GM19351 (cell line): ENCODE measurements at regions not wholly inside any gene's neighbourhood (a gene's known extent, or its start where the extent isn't known, plus 50 kb on each side); places are given as distances from the start of the nearest gene placed in this dataset.
"Not testable (repeated sequence)": the region's sequence is repeated elsewhere in the genome, so short reads cannot be mapped to it uniquely, and the experiment has no call there.

Experiments used
- ATAC-seq: cut with Tn5 transposase; IDR thresholded peaks from one replicate; pipeline ENCODE4 v1.9.1; 2021; ENCODE audit warnings: mild to moderate bottlenecking, moderate library complexity; ENCODE audit not compliant: unreplicated experiment

DNA sequence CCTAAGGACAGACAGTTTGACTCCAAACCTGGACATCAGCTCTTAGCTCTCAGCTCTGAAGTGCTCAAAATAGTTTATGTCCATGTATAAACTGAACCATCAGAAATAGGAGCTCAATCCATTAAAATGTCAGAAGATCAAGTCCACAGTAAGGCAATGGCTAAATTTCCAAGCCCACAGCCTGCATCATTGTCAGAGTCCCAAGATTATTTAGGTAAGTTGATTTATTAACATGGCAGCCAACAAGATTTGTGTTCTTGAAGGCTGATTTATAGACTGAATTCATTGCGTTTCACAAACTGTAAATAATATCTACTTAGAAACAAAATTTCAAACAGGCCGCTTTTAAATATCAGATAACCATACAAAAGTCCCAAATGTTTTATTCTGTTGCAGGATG lies 286.5 kb upstream of the ADGRL3 start:
- ATAC-seq: no peak

DNA sequence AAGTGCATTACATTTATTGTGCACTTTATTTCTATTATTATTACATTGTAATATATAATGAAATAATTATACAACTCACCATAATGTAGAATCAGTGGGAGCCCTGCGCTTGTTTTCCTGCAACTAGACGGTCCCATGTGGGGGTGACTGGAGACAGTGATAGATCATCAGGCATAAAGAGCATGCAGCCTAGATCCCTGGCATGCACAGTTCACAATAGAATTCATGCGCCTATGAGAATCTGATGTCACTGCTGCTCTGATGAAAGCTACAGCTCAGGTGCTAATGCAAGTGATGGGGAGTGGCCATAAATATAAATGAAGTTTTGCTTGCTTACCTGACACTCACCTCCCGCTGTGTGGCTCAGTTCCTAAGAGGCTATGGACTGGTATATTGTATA lies 278.4 kb upstream of the ADGRL3 start:
- not testable (repeated sequence) for ATAC-seq

DNA sequence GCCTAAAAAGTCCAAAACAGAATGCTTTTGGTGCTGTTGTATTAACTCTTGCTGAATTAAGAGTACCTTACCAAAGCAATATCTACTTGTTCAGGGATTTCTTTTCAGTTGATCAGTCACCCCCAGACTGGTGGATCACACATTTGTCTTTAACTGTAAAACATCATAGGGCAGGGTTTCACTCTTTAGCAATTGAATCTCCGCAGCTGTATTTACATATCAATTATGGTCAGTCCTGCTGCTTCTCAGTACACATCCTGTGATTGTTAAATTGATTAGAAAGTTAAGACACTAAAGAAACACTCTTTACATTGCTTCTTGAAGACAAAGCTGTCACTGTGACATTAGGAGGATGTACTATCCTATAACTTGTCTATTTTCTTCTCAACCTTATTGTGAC lies 277.1 kb upstream of the ADGRL3 start:
- no peak for ATAC-seq

DNA sequence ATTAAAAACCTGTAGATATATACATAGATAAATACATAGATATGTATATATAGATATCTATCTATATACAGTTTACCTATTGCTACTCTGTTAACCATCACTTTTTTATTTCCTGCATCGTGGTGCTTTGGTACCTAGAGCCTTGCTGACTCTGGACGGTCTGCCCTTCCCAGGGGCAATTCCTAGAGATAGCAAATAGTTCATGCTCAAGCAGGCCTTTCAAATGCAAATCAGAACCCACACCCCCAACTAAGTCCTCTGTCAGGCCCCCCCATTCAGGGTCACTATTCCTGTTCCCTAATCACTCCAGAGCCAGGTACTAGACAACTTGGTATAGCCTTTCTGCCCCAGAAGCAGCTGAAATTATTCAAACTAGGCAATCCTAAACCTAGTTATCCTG lies 273.5 kb upstream of the ADGRL3 start:
- ATAC-seq: no peak

DNA sequence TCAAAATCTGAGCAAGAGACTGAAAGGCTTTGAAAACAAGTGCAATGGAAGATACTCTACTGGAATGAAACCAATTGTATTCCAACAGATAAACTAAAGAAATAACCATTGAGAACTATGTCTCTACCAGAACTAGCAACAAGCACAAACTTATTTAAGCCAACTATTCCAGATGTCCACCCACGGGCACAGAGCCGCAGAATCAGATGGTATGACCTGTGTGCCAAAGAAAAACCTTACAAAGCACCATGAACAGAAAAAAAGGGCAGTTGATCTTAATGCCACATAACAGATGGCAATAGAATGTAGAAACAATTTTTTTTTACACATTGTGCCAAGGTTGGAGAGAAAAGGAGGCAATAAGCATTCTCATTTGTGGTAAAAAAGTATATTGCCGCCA lies 269.3 kb upstream of the ADGRL3 start:
- no peak for ATAC-seq

DNA sequence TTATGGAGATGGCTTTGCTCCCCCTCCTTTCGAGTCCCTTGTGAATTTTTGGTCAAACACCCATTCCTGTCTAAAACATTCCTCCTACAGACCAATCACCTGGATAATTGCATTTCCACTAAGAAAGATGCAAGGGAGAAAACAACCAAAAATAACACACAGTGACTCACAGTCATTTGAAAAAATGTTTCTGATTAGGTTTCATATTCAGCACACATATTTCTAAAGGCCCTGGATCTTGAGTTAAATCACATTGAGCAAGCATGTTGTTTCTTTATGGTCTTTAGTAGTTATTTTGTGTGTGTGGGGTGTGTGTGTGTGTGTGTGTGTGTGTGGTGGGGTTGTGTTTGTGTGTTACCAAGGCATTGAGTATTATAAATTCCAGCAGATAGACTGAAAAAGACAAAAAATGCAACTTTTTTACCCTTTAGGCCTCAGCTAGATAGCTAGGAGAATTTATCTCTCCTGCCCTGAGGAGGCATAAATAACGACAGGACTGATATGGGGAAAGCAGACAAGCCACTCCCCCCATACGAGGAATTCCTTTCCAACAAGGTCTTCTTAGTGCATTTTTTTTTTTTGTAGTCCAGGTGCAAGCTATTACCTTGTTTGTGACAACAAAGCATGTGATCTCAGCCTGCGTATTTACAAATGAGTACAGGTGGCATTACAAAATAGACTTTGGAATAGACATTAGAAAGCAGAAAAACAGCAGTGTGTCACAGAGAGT lies 265.4 kb upstream of the ADGRL3 start:
- ATAC-seq: no peak

DNA sequence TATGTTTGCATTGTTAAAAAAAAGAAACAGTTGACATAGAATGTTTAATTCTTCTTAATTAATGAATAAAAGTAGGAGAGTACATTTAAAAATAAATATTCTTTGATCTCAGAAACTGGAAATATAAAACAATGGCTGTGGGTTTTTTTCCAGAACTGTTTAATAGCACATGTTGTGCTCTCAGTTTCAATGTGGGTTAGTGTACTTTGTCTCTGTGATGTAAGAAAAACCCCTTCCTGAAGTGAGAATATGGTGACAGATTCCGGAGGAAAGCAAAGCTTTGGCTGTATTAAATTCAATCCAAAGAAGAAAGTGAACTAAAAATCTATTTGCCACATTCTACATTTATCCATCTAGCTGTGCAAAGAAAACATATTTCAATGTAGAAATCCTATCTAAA lies 261.9 kb upstream of the ADGRL3 start:
- ATAC-seq: no peak

DNA sequence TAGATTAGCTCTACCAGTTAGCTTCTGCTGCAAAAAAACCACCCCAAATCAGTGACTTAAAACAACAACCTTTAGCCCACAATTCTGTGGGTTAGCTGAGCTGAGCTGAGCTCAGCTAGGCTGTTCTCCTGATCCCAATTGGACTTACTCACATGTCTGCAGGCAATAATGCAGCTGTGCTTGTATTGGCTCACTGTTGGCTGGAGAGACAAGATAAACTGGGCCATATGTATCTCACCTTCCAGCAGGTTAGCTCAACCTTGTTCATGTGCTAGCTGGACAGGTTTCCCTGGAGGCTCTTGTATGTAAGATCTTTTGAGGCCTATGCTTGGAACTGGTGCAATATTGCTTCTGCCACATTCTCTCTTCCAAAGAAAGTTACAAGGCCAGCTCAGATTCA lies 261.5 kb upstream of the ADGRL3 start:
- ATAC-seq: no peak

DNA sequence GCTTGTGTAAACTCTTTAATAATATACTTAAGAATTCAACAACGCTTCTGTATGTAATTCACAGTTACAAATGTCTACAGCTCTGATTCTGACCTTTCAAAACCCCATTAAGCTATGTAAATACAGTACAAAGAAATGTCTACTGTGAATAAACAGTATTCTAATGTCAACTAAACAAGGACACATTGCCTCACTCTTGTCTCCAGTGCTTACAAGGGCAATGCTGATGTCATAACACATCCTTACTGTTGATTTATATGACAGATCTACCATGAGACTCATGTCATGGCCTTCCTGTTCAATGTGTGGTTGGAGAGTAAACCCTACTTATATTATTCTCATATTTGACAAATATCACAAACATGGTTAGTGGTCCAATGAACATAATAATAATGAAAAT lies 256.1 kb upstream of the ADGRL3 start:
- no peak for ATAC-seq

DNA sequence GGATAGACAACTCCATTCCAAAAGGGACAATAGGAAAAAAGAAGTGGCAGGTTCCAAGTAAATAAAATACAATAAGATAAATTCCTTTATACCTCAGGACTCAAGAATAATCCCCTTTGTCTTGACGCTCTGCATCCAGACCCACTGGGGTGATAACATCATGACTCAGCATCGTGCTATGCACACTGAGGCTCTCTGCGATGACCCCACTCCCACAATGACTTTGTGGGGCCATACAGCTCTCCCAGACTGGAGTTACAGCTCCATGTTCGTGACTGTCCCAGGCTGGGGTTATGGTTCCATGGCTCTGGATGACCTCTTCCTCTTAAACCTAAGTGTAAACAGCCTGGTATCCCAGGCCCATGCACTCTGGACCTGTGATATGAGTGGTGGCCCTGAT lies 254.5 kb upstream of the ADGRL3 start:
- ATAC-seq: no peak

DNA sequence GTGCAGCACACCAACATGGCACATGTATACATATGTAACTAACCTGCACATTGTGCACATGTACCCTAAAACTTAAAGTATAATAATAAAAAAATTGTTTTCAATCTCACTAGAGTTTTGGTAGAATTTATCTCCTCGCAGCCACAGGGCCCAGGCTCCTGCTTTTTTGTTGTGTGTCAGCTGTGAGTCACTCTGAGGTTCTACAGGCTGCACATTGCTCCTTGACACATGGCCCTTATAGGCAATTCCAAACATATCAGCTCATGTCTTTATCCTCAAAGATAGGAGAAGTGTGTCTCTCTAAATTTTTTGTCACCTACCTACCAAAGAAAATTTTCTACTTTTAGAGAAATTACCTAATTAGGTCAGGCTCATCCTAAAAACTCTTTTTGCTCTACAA lies 252.1 kb upstream of the ADGRL3 start:
- no peak for ATAC-seq

DNA sequence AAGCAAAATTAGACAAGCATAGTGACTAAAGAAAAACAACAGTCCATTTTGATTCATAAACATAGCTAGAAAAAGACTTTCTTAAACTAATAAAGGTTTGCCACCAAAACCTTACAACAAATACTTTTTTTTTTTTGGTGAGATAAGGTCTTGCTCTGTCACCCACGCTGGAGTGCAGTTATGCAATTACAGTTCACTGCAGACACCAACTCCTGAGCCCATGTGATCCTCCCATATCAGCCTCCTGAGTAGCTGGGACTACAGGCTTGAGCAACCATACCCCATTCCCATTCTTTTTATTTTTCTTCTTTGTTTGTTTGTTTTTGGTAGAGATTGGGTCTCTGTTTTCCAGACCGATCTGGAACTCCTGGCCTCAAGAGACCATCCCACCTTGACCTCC lies 247.2 kb upstream of the ADGRL3 start:
- no peak for ATAC-seq

DNA sequence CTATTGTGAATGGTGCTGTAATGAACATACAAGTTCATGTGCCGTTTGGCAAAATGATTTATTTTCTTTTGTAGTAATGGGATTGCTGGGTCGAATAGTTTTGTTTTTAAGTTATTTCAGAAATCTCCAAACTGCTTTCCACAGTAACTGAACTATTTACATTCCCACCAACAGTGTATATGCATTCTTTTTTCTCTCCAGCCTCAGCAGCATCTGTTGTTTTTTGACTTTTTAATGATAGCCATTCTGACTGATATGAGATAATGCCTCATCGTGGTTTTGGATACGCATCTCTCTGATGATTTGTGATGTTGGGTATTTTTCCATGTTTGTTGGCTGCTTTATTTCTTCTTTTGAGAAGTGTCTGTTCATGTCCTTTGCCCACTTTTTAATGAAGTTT lies 246.3 kb upstream of the ADGRL3 start:
- ATAC-seq: no peak

DNA sequence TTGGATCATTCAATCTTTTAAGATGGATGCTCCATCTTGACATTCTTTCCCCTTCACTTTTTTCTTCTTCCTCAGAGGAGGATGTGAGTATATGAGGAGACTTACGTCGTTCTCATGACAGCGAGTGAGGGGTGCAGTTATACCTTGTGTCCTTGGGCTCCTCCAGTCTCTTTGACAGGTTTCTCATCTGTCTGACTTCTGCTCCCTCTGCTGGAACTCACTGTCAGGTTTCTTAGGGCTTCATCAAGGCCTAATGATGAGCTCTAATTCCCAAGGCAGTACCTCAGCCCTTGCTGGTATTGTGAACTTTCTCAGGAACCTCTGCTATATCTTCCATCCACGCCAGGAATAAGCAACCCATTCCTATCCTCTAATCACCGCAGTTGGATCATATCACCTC lies 237.8 kb upstream of the ADGRL3 start:
- no peak for ATAC-seq

DNA sequence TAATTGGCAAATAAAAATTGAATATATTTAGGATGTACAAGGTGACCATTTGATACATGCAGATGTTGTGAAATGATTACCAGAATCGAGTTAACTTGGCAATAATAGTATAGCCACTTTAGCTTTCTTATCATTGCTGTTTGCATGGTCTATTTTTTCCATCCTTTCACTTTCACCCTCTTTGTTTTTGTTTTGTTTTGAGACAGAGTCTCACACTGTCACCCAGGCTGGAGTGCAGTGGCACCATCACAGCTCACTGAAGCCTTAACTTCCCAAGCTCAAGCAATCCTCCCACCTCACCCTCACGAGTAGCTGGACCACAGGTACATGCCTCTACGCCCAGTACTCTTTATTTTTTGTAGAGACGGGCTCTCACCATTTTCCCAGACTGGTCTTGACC lies 218.6 kb upstream of the ADGRL3 start:
- no peak for ATAC-seq

DNA sequence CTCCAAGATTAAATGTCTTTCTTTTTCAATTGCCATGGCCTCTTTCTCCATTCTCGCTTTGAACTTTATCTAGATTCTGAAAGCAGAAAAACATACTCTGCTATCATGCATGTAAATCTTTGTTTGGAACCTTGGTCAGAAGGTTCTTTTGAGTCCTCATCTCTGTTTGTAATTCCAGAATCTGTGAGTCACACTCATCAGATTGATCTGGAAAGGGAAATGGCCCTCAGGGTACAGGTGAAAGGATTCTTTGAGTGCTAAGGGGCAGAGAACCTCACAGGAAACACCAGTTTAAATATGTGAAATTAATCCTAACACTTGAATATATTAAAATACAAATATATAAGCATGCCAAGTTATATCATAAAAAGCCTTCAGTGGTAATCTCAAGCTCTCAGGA lies 211.0 kb upstream of the ADGRL3 start:
- no peak for ATAC-seq

DNA sequence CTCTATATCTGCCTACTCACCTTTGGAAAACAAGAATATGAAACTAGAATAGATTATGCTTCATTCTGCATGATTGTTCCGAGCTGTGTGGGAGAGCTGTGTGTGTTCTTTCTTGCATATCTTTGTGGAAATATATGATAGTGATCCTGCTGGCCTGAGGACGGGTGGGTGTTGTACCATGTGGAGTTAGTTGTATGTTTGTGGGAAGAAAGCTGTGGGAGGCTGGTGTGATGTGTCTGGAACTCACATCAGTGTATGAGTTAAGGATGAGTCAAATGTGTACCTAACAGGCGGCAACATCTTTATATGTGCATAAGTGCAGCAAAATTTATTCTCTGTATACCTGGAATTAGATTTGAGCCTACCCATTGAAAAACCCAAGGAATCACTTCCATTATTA lies 208.1 kb upstream of the ADGRL3 start:
- ATAC-seq: no peak

DNA sequence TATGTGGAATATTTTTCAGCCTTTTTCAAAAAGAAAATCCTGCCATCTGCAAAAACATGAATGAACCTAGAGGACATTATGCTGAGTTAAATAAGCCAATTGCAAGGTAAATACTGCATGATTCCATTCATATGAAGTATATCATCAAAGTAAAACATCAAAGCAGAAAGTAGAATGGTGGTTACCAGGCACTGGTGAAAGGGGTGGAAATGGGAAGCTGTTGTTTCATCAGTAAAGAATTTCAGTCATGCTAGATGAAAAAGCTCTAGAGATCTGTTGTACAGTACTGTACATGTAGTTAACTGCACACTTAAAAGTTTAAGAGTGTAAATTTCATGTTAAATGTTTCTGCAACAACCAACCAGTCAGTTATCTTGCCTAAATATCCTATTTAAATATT lies 196.8 kb upstream of the ADGRL3 start:
- no peak for ATAC-seq

DNA sequence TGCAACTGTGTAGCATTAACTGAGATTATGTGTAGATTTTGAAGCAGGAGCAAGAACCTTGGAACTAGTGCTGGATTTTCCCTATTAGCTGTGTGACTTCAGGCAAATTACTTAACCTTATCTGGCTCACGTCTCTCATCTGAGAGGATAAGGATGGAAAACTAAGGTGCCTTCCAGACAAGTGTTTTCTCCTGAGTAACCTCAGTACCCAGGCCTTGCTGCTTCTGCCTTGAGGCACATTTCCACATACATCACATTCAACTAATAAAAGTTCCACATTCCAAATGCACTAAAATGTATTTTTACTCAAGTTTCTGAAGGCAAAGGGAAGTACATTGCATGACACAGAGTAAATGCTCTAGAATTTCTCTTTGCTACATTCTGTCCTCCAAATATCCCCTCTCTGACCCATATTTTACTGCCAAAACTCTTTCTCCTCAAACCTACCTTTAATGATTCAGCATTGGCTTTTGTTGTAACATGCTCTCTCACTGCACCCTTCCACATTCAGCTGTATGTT lies 195.4 kb upstream of the ADGRL3 start:
- ATAC-seq: no peak

DNA sequence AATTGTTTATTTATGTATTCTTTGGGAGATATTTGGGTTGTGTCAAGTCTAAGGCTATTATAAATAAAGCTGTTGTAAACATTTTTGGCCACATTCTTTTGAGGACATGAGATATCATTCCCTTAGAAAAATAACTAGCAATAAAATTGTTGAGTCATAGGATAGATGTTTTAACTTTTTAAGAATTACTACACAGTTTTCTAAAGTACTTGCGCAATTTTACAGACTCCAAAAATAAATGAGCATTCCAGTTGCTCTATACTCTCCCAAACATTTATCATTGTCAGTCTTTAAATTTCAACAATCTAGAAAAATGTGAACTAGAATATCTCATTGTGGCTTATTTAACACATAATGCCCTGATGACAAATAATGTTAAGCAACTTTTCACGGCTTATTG lies 189.1 kb upstream of the ADGRL3 start:
- ATAC-seq: no peak

DNA sequence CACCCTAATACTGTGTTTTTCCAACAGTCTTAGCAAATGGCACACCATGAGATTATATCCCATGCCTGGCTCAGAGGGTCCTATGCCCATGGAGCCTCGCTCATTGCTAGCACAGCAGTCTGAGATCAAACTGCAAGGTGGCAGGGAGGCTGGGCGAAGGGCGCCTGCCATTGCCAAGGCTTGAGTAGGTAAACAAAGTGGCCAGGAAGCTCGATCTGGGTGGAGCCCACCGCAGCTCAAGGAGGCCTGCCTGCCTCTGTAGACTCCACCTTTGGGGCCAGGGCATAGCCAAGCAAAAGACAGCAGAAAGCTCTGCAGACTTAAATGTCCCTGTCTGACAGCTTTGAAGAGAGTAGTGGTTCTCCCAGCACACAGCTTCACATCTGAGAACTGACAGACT lies 188.2 kb upstream of the ADGRL3 start:
- ATAC-seq: not testable (repeated sequence)

DNA sequence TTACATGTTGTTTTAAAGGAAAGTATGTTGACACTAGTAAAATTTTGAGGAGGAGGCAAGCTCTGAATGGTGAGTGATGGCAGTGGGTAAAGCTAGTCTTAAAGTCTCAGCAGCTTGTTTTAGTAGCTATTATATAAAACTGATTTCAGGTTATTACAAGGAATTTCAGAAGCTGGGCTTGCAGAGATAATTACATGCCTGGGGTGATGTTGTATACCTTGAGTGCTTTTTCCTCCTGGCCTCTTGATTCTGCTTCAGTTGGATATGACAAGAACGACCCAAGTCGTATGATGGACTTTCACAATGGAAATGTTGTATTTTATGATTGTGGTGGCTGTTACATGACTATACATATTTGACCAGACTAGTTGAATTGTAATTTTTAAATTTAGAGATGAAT lies 175.5 kb upstream of the ADGRL3 start:
- ATAC-seq: no peak

DNA sequence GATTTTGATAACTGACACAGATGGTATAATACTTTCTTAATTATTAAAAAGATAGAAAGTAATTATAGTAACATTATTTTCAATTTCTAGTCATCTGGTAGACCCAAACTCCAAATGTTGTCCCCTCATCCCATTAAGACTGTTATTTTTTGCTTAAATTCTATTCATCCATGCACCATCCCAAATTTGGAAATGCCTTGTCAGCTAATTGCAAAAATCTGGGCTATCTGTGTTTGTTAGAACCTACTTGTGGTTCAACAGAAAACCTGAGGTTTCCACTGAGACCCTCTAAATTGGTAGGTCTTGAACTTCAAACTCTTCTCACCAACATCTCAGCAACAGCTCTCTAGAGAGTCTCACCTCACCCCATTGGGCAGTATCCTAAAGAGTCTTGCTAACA lies 172.2 kb upstream of the ADGRL3 start:
- ATAC-seq: no peak
